GM12878 (cell line): ENCODE measurements at regions not wholly inside any gene's neighbourhood (a gene's known extent, or its start where the extent isn't known, plus 50 kb on each side); places are given as distances from the start of the nearest gene placed in this dataset.

ENCODE experiments used
- ATAC-seq: fragments of 200-7000 bp; cut with Tn5 transposase; 3 replicates; pipeline ENCODE4 v1.9.1; 2020; ENCODE audit warnings: mild to moderate bottlenecking, moderate library complexity
- BruUV-seq: library from RNA; stranded (reverse); fragments of 400-500 nt; replicated peaks from 2 replicates; lab custom pipeline; 2021; lab: Mats Ljungman, UMichigan
- CTCF ChIA-PET: fragments of 300-600 bp; sonication (Branson Sonifier 250); formaldehyde crosslinking; extraction: SDS; loops from one replicate; lab custom pipeline; 2021; ENCODE audit warnings: inconsistent platforms; lab: Yijun Ruan, JAX
- POLR2A ChIA-PET: fragments of 350-600 bp; formaldehyde crosslinking; extraction: SDS; loops from one replicate; lab custom pipeline; 2021; ENCODE audit warnings: inconsistent platforms; lab: Charles Lee
- RAD21 ChIA-PET: fragments of 300-600 bp; sonication (Branson Sonifier 250); formaldehyde crosslinking; loops from one replicate; lab custom pipeline; 2023; ENCODE audit warnings: antibody characterized with exemption; ENCODE audit not compliant: unreplicated experiment; lab: Charles Lee
- SMC1A ChIA-PET: fragments of 300-600 bp; sonication (Branson Sonifier 250); formaldehyde crosslinking; loops from one replicate; lab custom pipeline; 2023; ENCODE audit not compliant: unreplicated experiment, uncharacterized antibody; lab: Charles Lee
- DNase-seq: peaks from one replicate; pipeline ENCODE4 v3.0.0-alpha.2; 2011; ENCODE audit warnings: low read depth, low spot score
- FAIRE-seq: peaks from 3 replicates; lab custom pipeline; 2011; peaks lifted over from hg19 to GRCh38; lab: Jason Lieb, UNC
- H2AFZ ChIP-seq: 2 replicates; pipeline ENCODE4 v1.6.0; 2011; ENCODE audit warnings: low read depth, low read length, control low read depth; ENCODE audit not compliant: control insufficient read depth
- H3K27ac ChIP-seq: 2 replicates; pipeline ENCODE4 v1.5.1; 2011; ENCODE audit warnings: control low read depth; ENCODE audit not compliant: control insufficient read depth, insufficient read depth
- H3K27me3 ChIP-seq, 2 experiments: replicated peaks in 1 of 2; 2 replicates each; pipeline versions ENCODE4 v1.6.0 to v1.6.1; 2011; ENCODE audit warnings: low read length in 1 of 2; ENCODE audit not compliant: control insufficient read depth in 2 of 2, insufficient read depth in 2 of 2
- H3K36me3 ChIP-seq, 2 experiments: 2 replicates each; pipeline ENCODE4 v1.5.1; 2011; ENCODE audit warnings: low read length in 1 of 2; ENCODE audit not compliant: control insufficient read depth in 2 of 2, insufficient read depth in 2 of 2
- H3K4me1 ChIP-seq: 2 replicates; pipeline ENCODE4 v1.6.1; 2011; ENCODE audit warnings: mild to moderate bottlenecking, low read length, moderate library complexity, mixed read lengths; ENCODE audit not compliant: control insufficient read depth, insufficient read depth
- H3K4me2 ChIP-seq: 2 replicates; pipeline ENCODE4 v1.6.0; 2011; ENCODE audit warnings: control low read depth; ENCODE audit not compliant: control insufficient read depth, insufficient read depth
- H3K4me3 ChIP-seq: fragments of 200-600 bp; sonication (generic); 2 replicates; pipeline ENCODE4 v1.5.1; 2016
- H3K79me2 ChIP-seq: 2 replicates; pipeline ENCODE4 v1.6.0; 2011; ENCODE audit warnings: low read length; ENCODE audit not compliant: control insufficient read depth, insufficient read depth
- H3K9ac ChIP-seq: 2 replicates; pipeline ENCODE4 v1.8.0; 2011; ENCODE audit warnings: low read length, control low read depth, mixed read lengths; ENCODE audit not compliant: control insufficient read depth, insufficient read depth
- H3K9me3 ChIP-seq: replicated peaks from 3 replicates; pipeline ENCODE4 v1.5.1; 2011; ENCODE audit warnings: mild to moderate bottlenecking, low read length; ENCODE audit not compliant: control insufficient read depth, insufficient read depth
- H4K20me1 ChIP-seq: 2 replicates; pipeline ENCODE4 v1.6.0; 2011; ENCODE audit not compliant: control insufficient read depth, insufficient read depth
- CEBPB ChIP-seq, 2 experiments: fragments of 150-350 bp in 1 of 2; IDR thresholded peaks; 2 replicates each; pipeline ENCODE4 v1.6.1; 2012 to 2014; ENCODE audit warnings: low read depth in 2 of 2, low read length in 2 of 2, borderline replicate concordance in 1 of 2, inconsistent platforms in 1 of 2
- FOXK2 ChIP-seq: fragments of 450-650 bp; IDR thresholded peaks from 2 replicates; pipeline ENCODE4 v1.6.1; 2017; ENCODE audit warnings: mild to moderate bottlenecking, moderate library complexity
- FOXM1 ChIP-seq: IDR thresholded peaks from 2 replicates; pipeline ENCODE4 v1.6.1; 2012; ENCODE audit warnings: low read depth, mild to moderate bottlenecking, inconsistent platforms, low read length, moderate library complexity
- HDAC2 ChIP-seq: fragments of 200-600 bp; sonication (generic); IDR thresholded peaks from 2 replicates; pipeline ENCODE4 v1.6.1; 2017
- IKZF1 ChIP-seq: fragments of 450-650 bp; conservative IDR thresholded peaks from 2 replicates; pipeline ENCODE4 v1.6.1; 2017; ENCODE audit warnings: antibody characterized with exemption, mild to moderate bottlenecking
- MYB ChIP-seq: fragments of 150-350 bp; IDR thresholded peaks from 2 replicates; pipeline ENCODE4 v1.6.1; 2014; ENCODE audit warnings: mild to moderate bottlenecking, low read depth, low read length, borderline replicate concordance
- NBN ChIP-seq: fragments of 450-650 bp; IDR thresholded peaks from 2 replicates; pipeline ENCODE4 v1.6.1; 2016
- POLR2A ChIP-seq: IDR thresholded peaks from 2 replicates; pipeline ENCODE4 v1.6.1; 2011; ENCODE audit warnings: low read depth, mild to moderate bottlenecking, low read length
- SIN3A ChIP-seq: IDR thresholded peaks from 2 replicates; pipeline ENCODE4 v1.6.1; 2012; ENCODE audit warnings: low read depth, low read length, improper control_type of control experiment
- SPI1 ChIP-seq: IDR thresholded peaks from 2 replicates; pipeline ENCODE4 v1.6.1; 2011; ENCODE audit warnings: low read depth, mild to moderate bottlenecking, low read length, moderate library complexity, borderline replicate concordance; ENCODE audit not compliant: insufficient read depth
- WGBS: methylation state at CpG from one replicate; pipeline ENCODE4 v1.1.6; 2016; ENCODE audit warnings: low lambda C conversion rate; ENCODE audit not compliant: insufficient replicate concordance, insufficient coverage; ENCODE audit errors: missing lambda C conversion rate; 5-methylcytosine and 5-hydroxymethylcytosine counted together
- in situ Hi-C: fragments of 300-500 bp; cut with MboI; formaldehyde crosslinking; loops from 9 replicates; pipeline ENCODE4 v1.14.3; 2018; ENCODE audit warnings: mixed read lengths
- intact Hi-C: fragments of 100-400 bp; cut with micrococcal nuclease; formaldehyde crosslinking; loops from one replicate; pipeline ENCODE4 v1.14.2; 2022; ENCODE audit not compliant: unreplicated experiment
- TF ChIP-seq, protein P1 (sequence below): IDR thresholded peaks from 2 replicates; pipeline ENCODE4 v1.6.1; 2012; ENCODE audit warnings: low read depth, low read length, improper control_type of control experiment
- TF ChIP-seq, protein P2 (sequence below): fragments of 450-650 bp; IDR thresholded peaks from 2 replicates; pipeline ENCODE4 v1.6.1; 2017; ENCODE audit warnings: mild to moderate bottlenecking, moderate library complexity

DNA sequence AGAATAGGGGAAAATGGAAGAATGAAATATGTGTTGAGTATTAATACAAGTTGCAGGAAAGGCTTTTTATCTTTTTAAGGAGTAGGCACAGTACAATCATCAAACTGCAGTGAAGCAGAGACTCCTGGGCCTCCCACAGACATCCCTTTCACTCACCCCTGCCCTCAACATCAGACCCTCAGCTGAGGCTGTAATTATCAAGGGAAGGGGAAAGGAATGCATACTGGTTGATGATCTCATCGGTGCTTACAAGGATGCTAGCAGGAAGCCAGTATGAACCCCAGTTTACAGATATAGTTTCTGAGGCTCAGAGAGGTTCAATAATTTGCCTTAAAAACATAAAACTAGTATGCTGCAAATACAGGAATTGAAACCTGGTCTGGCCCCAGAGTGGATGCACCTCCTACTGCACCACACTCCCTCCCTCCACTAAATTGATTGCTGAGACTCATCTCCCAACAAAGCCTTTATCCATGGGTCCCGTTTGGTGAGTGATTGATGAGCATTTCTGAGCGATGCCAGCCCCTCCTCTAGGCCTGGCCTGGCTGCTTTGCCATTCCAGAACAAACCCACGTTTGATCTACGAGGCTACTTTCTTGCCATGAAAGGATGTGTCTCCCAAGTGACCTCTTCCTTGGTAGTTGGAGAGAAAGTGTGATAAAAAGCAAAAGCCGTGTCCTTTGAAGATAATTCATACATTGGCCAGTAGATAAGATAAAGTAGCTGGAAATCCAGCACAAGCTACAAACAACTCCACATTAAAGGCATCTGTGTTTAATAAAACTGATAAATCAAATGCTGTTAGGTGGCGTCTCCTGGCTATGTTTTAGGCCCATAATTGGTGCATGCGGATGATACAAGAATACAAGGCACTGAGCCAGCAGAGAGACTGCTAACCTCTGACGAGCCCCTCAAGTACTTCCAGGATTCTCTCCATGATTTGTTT is 233.9 kb upstream of the CAMK1G start:
- Histone ChIP-seq H3K4me2 (no peak overlapping the region), H3K9me3 (no peaks in the 10 kb centered on the region), H3K36me3 (no peaks in the 10 kb centered on the region), H3K27ac (no peak overlapping the region), H3K79me2 (no peaks in the 10 kb centered on the region), H2AFZ (no peak overlapping the region), H3K9ac (no peak overlapping the region), H4K20me1 (no peaks in the 10 kb centered on the region), H3K4me1 (no peaks in the 10 kb centered on the region), H3K4me3 (no peak overlapping the region), H3K27me3 (no peaks in the 10 kb centered on the region; a peak in 1 of 4 replicates)
- RAD21 ChIA-PET, result no interaction called here
- ATAC-seq (peak; percentile 47; the same call in 2 of the 3 replicates), DNase-seq (no peak), FAIRE-seq (no peak)
- intact Hi-C loops, result loop anchor here (5.0 kb wide), 1 partner anchor 163 kb away; no protein-coding TSS in a partner anchor
- no TSS peak for BruUV-seq
- SMC1A ChIA-PET, result no interaction called here
- TF ChIP-seq SPI1 (peak; percentile 75), FOXM1 (no peak)
- POLR2A ChIA-PET, result no interaction called here
- in situ Hi-C loops, result no loop called here
- 24% methylated on average over 9 of the region's 9 CpGs for WGBS
- CTCF ChIA-PET, result interaction anchor here (1.2 kb wide), 1 partner anchor 147 kb away, joined by 3 read pairs; no protein-coding TSS in a partner anchor

DNA sequence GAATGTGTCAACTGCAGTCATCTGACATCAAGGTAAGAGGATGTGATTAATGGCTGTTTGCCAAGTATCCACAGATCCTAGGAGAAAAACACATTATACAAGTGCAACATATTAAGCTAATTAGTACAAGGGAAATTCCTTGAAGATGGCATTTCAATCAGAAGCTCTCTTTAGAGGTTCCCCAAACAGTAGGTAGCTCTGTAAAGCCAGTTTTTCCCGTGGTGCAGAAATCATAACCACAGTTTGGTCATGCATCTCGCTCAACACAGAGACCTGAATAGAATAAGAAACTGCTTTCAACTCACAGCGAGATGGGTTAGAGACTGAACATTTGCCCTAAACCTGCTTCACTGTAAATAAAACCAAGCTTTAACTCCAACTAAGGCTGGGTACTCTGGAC is 230.5 kb upstream of the CAMK1G start:
- ChIA-PET POLR2A (no interaction called here), SMC1A (interaction anchor here (0.7 to 1.4 kb wide), 3 partner anchors 8 to 53 kb away, joined by 3 read pairs; no protein-coding TSS in a partner anchor), RAD21 (interaction anchor here (0.7 kb wide), 1 partner anchor 104 kb away, joined by 3 read pairs; no protein-coding TSS in a partner anchor), CTCF (interaction anchor here (0.8 to 3.9 kb wide), 11 partner anchors 8 to 214 kb away, joined by 3 to 20 read pairs (median 5); no protein-coding TSS in a partner anchor)
- whole genome bisulfite sequencing, result 3% methylated on average over 3 of the region's 3 CpGs
- no peak overlapping the region for H3K4me3 ChIP-seq
- H3K4me1 ChIP-seq, result no peaks in the 10 kb centered on the region
- no peaks in the 10 kb centered on the region for H3K36me3 ChIP-seq
- H3K27me3 ChIP-seq, result no peaks in the 10 kb centered on the region; a peak in 1 of 4 replicates
- no peaks in the 10 kb centered on the region for H3K79me2 ChIP-seq
- no peak for DNase-seq
- BruUV-seq, result no TSS peak
- H3K9ac ChIP-seq, result no peak overlapping the region
- intact Hi-C loops, result loop anchor here (5.0 kb wide), 1 partner anchor 159 kb away; no protein-coding TSS in a partner anchor
- in situ Hi-C loops, result no loop called here
- no peak overlapping the region for H3K27ac ChIP-seq
- no peak for FAIRE-seq
- no peak overlapping the region for H2AFZ ChIP-seq
- no peaks in the 10 kb centered on the region for H4K20me1 ChIP-seq
- ATAC-seq, result no peak
- H3K4me2 ChIP-seq, result no peak overlapping the region
- no peaks in the 10 kb centered on the region for H3K9me3 ChIP-seq
- TF ChIP-seq SIN3A (no peak), CEBPB (IDR thresholded peaks at IDR 0.05; ENCODE audit: borderline replicate concordance in 1 of 2, low read depth in 2 of 2, low read length in 2 of 2) (no peak), POLR2A (no peak), NBN (no peak), MYB (no peak), HDAC2 (no peak), IKZF1 (no peak), FOXK2 (no peak)
- TF ChIP-seq, protein P1, sequence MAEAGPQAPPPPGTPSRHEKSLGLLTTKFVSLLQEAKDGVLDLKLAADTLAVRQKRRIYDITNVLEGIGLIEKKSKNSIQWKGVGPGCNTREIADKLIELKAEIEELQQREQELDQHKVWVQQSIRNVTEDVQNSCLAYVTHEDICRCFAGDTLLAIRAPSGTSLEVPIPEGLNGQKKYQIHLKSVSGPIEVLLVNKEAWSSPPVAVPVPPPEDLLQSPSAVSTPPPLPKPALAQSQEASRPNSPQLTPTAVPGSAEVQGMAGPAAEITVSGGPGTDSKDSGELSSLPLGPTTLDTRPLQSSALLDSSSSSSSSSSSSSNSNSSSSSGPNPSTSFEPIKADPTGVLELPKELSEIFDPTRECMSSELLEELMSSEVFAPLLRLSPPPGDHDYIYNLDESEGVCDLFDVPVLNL, result no peak
- TF ChIP-seq, protein P2, sequence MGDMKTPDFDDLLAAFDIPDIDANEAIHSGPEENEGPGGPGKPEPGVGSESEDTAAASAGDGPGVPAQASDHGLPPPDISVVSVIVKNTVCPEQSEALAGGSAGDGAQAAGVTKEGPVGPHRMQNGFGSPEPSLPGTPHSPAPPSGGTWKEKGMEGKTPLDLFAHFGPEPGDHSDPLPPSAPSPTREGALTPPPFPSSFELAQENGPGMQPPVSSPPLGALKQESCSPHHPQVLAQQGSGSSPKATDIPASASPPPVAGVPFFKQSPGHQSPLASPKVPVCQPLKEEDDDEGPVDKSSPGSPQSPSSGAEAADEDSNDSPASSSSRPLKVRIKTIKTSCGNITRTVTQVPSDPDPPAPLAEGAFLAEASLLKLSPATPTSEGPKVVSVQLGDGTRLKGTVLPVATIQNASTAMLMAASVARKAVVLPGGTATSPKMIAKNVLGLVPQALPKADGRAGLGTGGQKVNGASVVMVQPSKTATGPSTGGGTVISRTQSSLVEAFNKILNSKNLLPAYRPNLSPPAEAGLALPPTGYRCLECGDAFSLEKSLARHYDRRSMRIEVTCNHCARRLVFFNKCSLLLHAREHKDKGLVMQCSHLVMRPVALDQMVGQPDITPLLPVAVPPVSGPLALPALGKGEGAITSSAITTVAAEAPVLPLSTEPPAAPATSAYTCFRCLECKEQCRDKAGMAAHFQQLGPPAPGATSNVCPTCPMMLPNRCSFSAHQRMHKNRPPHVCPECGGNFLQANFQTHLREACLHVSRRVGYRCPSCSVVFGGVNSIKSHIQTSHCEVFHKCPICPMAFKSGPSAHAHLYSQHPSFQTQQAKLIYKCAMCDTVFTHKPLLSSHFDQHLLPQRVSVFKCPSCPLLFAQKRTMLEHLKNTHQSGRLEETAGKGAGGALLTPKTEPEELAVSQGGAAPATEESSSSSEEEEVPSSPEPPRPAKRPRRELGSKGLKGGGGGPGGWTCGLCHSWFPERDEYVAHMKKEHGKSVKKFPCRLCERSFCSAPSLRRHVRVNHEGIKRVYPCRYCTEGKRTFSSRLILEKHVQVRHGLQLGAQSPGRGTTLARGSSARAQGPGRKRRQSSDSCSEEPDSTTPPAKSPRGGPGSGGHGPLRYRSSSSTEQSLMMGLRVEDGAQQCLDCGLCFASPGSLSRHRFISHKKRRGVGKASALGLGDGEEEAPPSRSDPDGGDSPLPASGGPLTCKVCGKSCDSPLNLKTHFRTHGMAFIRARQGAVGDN, result no peak
